Nephron (organoid): ENCODE measurements at regions not wholly inside any gene's neighbourhood (a gene's known extent, or its start where the extent isn't known, plus 50 kb on each side); places are given as distances from the start of the nearest gene placed in this dataset.

Experiments used
- H3K27ac Mint-ChIP-seq, 3 experiments: 2 replicates each; pipeline ENCODE4 v1.8.0; 2020; ENCODE audit warnings: mixed read lengths in 3 of 3, mild to moderate bottlenecking in 2 of 3, moderate library complexity in 1 of 3
- H3K27me3 Mint-ChIP-seq: 2 replicates; pipeline ENCODE4 v1.8.0; 2021; ENCODE audit warnings: low read depth, mild to moderate bottlenecking, moderate library complexity, mixed read lengths
- H3K36me3 Mint-ChIP-seq: 2 replicates; pipeline ENCODE4 v1.8.0; 2020; ENCODE audit warnings: low read depth, mixed read lengths
- H3K4me1 Mint-ChIP-seq: 2 replicates; pipeline ENCODE4 v1.8.0; 2020; ENCODE audit warnings: mixed read lengths
- H3K4me3 Mint-ChIP-seq, 3 experiments: 2 replicates each; pipeline ENCODE4 v1.8.0; 2020; ENCODE audit warnings: mild to moderate bottlenecking in 3 of 3, mixed read lengths in 3 of 3, moderate library complexity in 2 of 3
- H3K9me3 Mint-ChIP-seq: 2 replicates; pipeline ENCODE4 v1.8.0; 2020; ENCODE audit warnings: mixed read lengths
- CTCF ChIP-seq, 3 experiments: fragments of 200-600 bp; sonication (generic); IDR thresholded peaks; one replicate each; pipeline ENCODE4 v1.5.0; 2021; ENCODE audit warnings: antibody characterized with exemption in 3 of 3; ENCODE audit not compliant: unreplicated experiment in 3 of 3

DNA sequence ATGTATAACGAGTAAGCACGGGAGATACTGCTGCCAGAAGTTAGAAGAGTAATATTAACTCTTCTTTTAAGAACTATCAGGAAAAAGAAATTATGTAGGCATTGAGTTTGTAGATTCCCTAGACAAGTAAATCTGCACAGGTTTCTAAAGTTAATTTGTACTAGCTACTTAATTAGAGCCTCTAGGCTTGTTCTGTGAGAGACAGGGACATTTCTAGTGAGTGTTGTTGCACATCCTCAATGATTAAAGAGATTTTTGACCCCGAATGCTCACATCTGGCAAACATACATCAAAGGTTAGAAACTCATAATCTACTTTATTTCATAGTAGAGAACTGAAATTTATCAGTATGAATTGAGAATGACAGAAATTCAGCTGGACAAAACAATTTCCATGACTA lies 669.0 kb upstream of the CDH7 start:
- Mint-ChIP-seq H3K27ac (peak overlapping the region; percentile 50 to 82 (median 57)), H3K4me1 (no peaks in the 10 kb centered on the region), H3K9me3 (no peaks in the 10 kb centered on the region), H3K36me3 (no peaks in the 10 kb centered on the region), H3K27me3 (no peaks in the 10 kb centered on the region), H3K4me3 (no peak overlapping the region)
- TF ChIP-seq CTCF (IDR thresholded peaks at IDR 0.05; ENCODE audit: unreplicated experiment in 3 of 3) = no peak

- H3K36me3 Mint-ChIP-seq = no peaks in the 10 kb centered on the region
- peaks cover 10% of the 10 kb centered on the region for H3K9me3 Mint-ChIP-seq
- no peak for TF ChIP-seq CTCF (IDR thresholded peaks at IDR 0.05; ENCODE audit: unreplicated experiment in 3 of 3)
- no peak overlapping the region for H3K4me3 Mint-ChIP-seq
- no peaks in the 10 kb centered on the region for H3K27me3 Mint-ChIP-seq
- no peaks in the 10 kb centered on the region for H3K4me1 Mint-ChIP-seq
- H3K27ac Mint-ChIP-seq = no peak overlapping the region
Measured at GRCh38 chr18:65073060-65073550, 677.7 kb upstream of the CDH7 start.

DNA sequence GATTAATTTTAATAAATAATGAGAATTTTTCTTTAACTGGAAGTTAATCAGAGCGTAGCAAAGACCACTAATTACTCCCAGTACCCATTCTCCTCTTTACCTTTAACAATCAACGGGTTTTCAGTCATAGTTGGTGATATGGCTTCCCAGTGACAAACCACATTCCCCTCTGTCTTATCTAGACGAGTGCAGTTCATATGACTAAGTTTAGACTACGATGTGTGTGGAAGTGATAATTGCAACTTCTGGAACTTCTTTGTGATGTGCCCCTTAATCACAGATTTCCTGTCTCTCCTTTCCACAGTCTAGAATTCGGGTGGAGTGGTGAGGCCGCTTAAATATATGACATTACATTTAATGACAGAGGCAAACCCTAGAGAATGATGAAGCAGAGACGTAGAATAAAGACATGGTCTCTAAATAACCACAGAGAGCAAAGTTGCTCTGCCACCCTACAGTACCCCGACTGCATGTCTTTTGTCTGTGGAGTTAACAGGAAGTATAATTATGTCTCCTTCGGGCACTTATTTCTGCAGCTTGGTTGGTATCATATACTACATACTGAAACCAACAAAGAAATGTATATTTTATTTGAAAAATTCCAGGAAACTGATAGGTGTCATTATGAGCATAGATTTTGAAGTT lies 693.3 kb upstream of the CDH7 start:
- Mint-ChIP-seq H3K27me3 (no peaks in the 10 kb centered on the region), H3K4me1 (no peaks in the 10 kb centered on the region), H3K9me3 (no peaks in the 10 kb centered on the region), H3K4me3 (no peak overlapping the region), H3K27ac (no peak overlapping the region), H3K36me3 (no peaks in the 10 kb centered on the region)
- no peak for TF ChIP-seq CTCF (IDR thresholded peaks at IDR 0.05; ENCODE audit: unreplicated experiment in 3 of 3)

- H3K4me3 Mint-ChIP-seq = no peak overlapping the region
Measured at GRCh38 chr18:65056575-65056974, 694.2 kb upstream of the CDH7 start.

DNA sequence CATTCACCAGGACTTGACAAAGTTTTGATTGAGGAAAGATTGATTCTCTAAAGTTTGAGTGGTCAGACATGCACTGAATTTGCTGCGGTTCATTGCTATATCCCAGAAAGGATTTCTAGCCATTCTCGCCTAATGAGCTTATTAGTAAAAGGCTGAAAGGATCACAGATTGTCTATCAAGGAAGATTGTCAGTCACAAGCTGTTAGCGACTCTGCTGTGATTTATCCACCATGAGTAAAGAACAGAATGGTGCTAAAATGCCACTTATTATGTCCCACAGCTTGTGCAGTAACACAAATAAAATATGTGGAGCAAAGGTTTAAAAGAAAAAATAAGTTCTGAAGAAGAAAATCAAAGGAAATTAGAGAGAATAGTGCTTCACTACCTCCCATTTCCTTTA lies 701.2 kb upstream of the CDH7 start:
- Mint-ChIP-seq H3K4me3 (no peak overlapping the region), H3K27me3 (no peaks in the 10 kb centered on the region), H3K9me3 (no peaks in the 10 kb centered on the region), H3K36me3 (no peaks in the 10 kb centered on the region), H3K27ac (no peak overlapping the region), H3K4me1 (no peaks in the 10 kb centered on the region)
- no peak for TF ChIP-seq CTCF (IDR thresholded peaks at IDR 0.05; ENCODE audit: unreplicated experiment in 3 of 3)

More at GRCh38 chr18:65056575-65056974, 694.2 kb upstream of the CDH7 start:
- no peaks in the 10 kb centered on the region for H3K27me3 Mint-ChIP-seq
- no peaks in the 10 kb centered on the region for H3K9me3 Mint-ChIP-seq
- TF ChIP-seq CTCF (IDR thresholded peaks at IDR 0.05; ENCODE audit: unreplicated experiment in 3 of 3) = no peak
- H3K27ac Mint-ChIP-seq = no peak overlapping the region
- no peaks in the 10 kb centered on the region for H3K36me3 Mint-ChIP-seq
- no peaks in the 10 kb centered on the region for H3K4me1 Mint-ChIP-seq

- H3K4me1 Mint-ChIP-seq = peaks cover 12% of the 10 kb centered on the region
- no peaks in the 10 kb centered on the region for H3K36me3 Mint-ChIP-seq
- TF ChIP-seq CTCF (IDR thresholded peaks at IDR 0.05; ENCODE audit: unreplicated experiment in 3 of 3) = no peak
- no peak overlapping the region for H3K4me3 Mint-ChIP-seq
- no peaks in the 10 kb centered on the region for H3K9me3 Mint-ChIP-seq
- H3K27ac Mint-ChIP-seq = no peak overlapping the region
- no peaks in the 10 kb centered on the region for H3K27me3 Mint-ChIP-seq
Measured at GRCh38 chr18:65039578-65039977, 711.2 kb upstream of the CDH7 start.
